Prostate gland (tissue), 2 donors: ENCODE measurements at regions not wholly inside any gene's neighbourhood (a gene's known extent, or its start where the extent isn't known, plus 50 kb on each side); places are given as distances from the start of the nearest gene placed in this dataset.

ENCODE experiments used
- CTCF ChIP-seq, 4 experiments: fragments of 200-600 bp in 2 of 4; fragments of 450-650 bp in 2 of 4; sonication (generic) in 2 of 4; IDR thresholded peaks; 1 replicate in 3 of 4; 2 replicates in 1 of 4; pipeline ENCODE4 v1.5.1; 2016 to 2019; ENCODE audit warnings: antibody characterized with exemption in 4 of 4, mild to moderate bottlenecking in 2 of 4, moderate library complexity in 2 of 4
- POLR2A ChIP-seq: fragments of 450-650 bp; IDR thresholded peaks from one replicate; pipeline ENCODE4 v1.6.1; 2016; ENCODE audit warnings: antibody characterized with exemption, mild to moderate bottlenecking

- TF ChIP-seq CTCF (IDR thresholded peaks at IDR 0.05) (no peak), POLR2A (no peak)
Measured at GRCh38 chr1:29532285-29532684, 296.0 kb downstream of the PTPRU start.
